Suprapubic skin (tissue), 4 donors: ENCODE measurements at regions not wholly inside any gene's neighbourhood (a gene's known extent, or its start where the extent isn't known, plus 50 kb on each side); places are given as distances from the start of the nearest gene placed in this dataset.

Source experiments
- CTCF ChIP-seq, 2 donors: fragments of 200-600 bp in 1 of 2; fragments of 450-650 bp in 1 of 2; sonication (generic) in 1 of 2; IDR thresholded peaks; one replicate each; pipeline ENCODE4 v1.5.1; 2016 to 2019; ENCODE audit warnings: antibody characterized with exemption in 2 of 2, mild to moderate bottlenecking in 1 of 2, moderate library complexity in 1 of 2
- POLR2A ChIP-seq, 2 donors: fragments of 450-650 bp; IDR thresholded peaks; one replicate each; pipeline ENCODE4 v1.6.1; 2017; ENCODE audit warnings: antibody characterized with exemption in 2 of 2, mild to moderate bottlenecking in 2 of 2, moderate library complexity in 2 of 2
- POLR2AphosphoS5 ChIP-seq, 3 donors: sonication (generic); formaldehyde crosslinking; IDR thresholded peaks; one replicate each; pipeline ENCODE4 v1.6.1; 2017; ENCODE audit warnings: antibody characterized with exemption in 3 of 3

GRCh38 chr22:44396727-44397722, 84.3 kb upstream of the SHISAL1 start:
- TF ChIP-seq CTCF (IDR thresholded peaks at IDR 0.05), result no peak
- TF ChIP-seq POLR2A (IDR thresholded peaks at IDR 0.05), result no peak
- no peak for TF ChIP-seq POLR2AphosphoS5 (IDR thresholded peaks at IDR 0.05)
